Activated B cell treated with CpG ODN at 0.5 μM for 24 hours (primary cell): ENCODE measurements at regions not wholly inside any gene's neighbourhood (a gene's known extent, or its start where the extent isn't known, plus 50 kb on each side); places are given as distances from the start of the nearest gene placed in this dataset.

Source experiments
- ATAC-seq: fragments of 200-7000 bp; cut with Tn5 transposase; one replicate; pipeline ENCODE4 v1.10.0; 2021; ENCODE audit warnings: low read depth, mild to moderate bottlenecking, moderate library complexity
- CTCF ChIA-PET: fragments of 350-600 bp; sonication (Branson Sonifier 250); formaldehyde crosslinking; loops from one replicate; lab custom pipeline; 2021; ENCODE audit warnings: antibody characterized with exemption; lab: Charles Lee
- POLR2A ChIA-PET: fragments of 350-600 bp; sonication (Branson Sonifier 250); formaldehyde crosslinking; loops from one replicate; lab custom pipeline; 2021; ENCODE audit warnings: antibody characterized with exemption; lab: Charles Lee
- DNase-seq: peaks from one replicate; pipeline ENCODE4 v3.0.0; 2022
- H3K27ac Mint-ChIP-seq: one replicate; pipeline ENCODE4 v1.8.0; 2020; ENCODE audit warnings: mixed read lengths
- H3K27me3 Mint-ChIP-seq: one replicate; pipeline ENCODE4 v1.8.0; 2021; ENCODE audit warnings: mixed read lengths
- H3K36me3 Mint-ChIP-seq: one replicate; pipeline ENCODE4 v1.8.0; 2021; ENCODE audit warnings: low read depth, mixed read lengths
- H3K4me1 Mint-ChIP-seq: one replicate; pipeline ENCODE4 v1.8.0; 2021; ENCODE audit warnings: mixed read lengths
- H3K4me3 Mint-ChIP-seq: one replicate; pipeline ENCODE4 v1.8.0; 2020; ENCODE audit warnings: mild to moderate bottlenecking, mixed read lengths
- H3K9me3 Mint-ChIP-seq: one replicate; pipeline ENCODE4 v1.8.0; 2020; ENCODE audit warnings: mixed read lengths
- intact Hi-C: fragments of 100-400 bp; cut with micrococcal nuclease; formaldehyde crosslinking; loops from one replicate; pipeline ENCODE4 v1.15.1; 2024
- TF ChIP-seq, protein P1 (sequence below): fragments of 200-600 bp; IDR thresholded peaks from one replicate; pipeline ENCODE4 v1.8.0; 2022; ENCODE audit warnings: antibody characterized with exemption, mild to moderate bottlenecking

DNA sequence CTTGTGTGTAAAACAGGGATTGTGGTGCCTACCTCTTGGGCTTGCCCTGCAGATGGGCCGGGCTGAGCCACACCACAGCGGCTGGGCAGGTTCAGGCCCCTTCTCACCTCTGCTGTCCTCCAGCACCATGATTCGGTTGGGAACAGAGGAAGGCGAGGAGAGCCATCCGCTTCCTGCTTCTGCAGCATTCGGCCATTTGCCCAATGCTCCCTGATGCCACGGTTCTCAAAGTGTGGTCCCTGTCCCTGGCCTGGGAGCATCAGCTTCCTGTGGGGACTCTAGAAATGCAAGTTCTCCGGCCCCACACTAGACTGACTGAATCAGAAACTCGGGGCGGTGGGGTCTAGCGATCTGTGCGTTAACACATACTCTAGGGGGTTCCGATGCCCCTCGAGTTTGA, 65.1 kb downstream of the RRM2 start:
- ATAC-seq: no peak
- TF ChIP-seq, protein P1, sequence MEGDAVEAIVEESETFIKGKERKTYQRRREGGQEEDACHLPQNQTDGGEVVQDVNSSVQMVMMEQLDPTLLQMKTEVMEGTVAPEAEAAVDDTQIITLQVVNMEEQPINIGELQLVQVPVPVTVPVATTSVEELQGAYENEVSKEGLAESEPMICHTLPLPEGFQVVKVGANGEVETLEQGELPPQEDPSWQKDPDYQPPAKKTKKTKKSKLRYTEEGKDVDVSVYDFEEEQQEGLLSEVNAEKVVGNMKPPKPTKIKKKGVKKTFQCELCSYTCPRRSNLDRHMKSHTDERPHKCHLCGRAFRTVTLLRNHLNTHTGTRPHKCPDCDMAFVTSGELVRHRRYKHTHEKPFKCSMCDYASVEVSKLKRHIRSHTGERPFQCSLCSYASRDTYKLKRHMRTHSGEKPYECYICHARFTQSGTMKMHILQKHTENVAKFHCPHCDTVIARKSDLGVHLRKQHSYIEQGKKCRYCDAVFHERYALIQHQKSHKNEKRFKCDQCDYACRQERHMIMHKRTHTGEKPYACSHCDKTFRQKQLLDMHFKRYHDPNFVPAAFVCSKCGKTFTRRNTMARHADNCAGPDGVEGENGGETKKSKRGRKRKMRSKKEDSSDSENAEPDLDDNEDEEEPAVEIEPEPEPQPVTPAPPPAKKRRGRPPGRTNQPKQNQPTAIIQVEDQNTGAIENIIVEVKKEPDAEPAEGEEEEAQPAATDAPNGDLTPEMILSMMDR: no peak
- Mint-ChIP-seq H3K27me3 (no peaks in the 10 kb centered on the region), H3K4me1 (peaks cover 2% of the 10 kb centered on the region), H3K36me3 (no peaks in the 10 kb centered on the region), H3K9me3 (peaks cover 3% of the 10 kb centered on the region), H3K27ac (no peak overlapping the region), H3K4me3 (no peak overlapping the region)
- ChIA-PET POLR2A (no interaction called here), CTCF (no interaction called here)
- intact Hi-C loops: no loop called here
- DNase-seq: no peak

- Mint-ChIP-seq H3K27ac (no peak overlapping the region), H3K36me3 (no peaks in the 10 kb centered on the region), H3K9me3 (peaks cover 3% of the 10 kb centered on the region), H3K27me3 (no peaks in the 10 kb centered on the region), H3K4me1 (peaks cover 2% of the 10 kb centered on the region), H3K4me3 (no peak overlapping the region)
- intact Hi-C loops: no loop called here
- TF ChIP-seq, protein P1: no peak
- ATAC-seq (no peak), DNase-seq (no peak)
- POLR2A ChIA-PET: no interaction called here
- CTCF ChIA-PET: no interaction called here
These were observed 65.7 kb downstream of the RRM2 start for GRCh38 chr2:10188211-10188610.

GRCh38 chr2:10188729-10189305, 66.3 kb downstream of the RRM2 start:
- TF ChIP-seq, protein P1: no peak
- H3K4me1 Mint-ChIP-seq: peaks cover 2% of the 10 kb centered on the region
- no peak for DNase-seq
- CTCF ChIA-PET: no interaction called here
- no peaks in the 10 kb centered on the region for H3K27me3 Mint-ChIP-seq
- no peak overlapping the region for H3K27ac Mint-ChIP-seq
- intact Hi-C loops: no loop called here
- H3K9me3 Mint-ChIP-seq: peaks cover 3% of the 10 kb centered on the region
- POLR2A ChIA-PET: no interaction called here
- no peak for ATAC-seq
- H3K36me3 Mint-ChIP-seq: no peaks in the 10 kb centered on the region
- no peak overlapping the region for H3K4me3 Mint-ChIP-seq

DNA sequence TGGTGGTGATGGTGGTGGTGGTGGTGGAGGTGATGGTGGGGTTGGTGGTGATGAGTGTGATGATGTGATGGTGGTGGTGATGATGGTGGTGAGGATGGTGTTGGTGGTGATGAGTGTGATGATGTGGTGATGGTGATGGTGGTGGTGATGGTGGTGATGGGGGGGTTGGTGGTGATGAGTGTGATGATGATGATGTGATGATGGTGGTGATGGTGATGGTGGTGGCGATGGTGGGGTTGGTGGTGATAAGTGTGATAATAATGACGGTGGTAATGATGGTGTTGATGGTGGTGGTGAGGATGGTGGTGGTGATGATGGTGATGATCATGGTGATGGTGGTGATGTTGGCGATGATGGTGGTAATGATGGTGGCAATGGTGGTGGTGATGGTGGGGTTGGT, 67.7 kb downstream of the RRM2 start:
- TF ChIP-seq, protein P1: no peak
- Mint-ChIP-seq H3K27me3 (no peaks in the 10 kb centered on the region), H3K36me3 (no peaks in the 10 kb centered on the region), H3K9me3 (peaks cover 3% of the 10 kb centered on the region), H3K27ac (no peak overlapping the region), H3K4me1 (peaks cover 2% of the 10 kb centered on the region), H3K4me3 (no peak overlapping the region)
- CTCF ChIA-PET: no interaction called here
- intact Hi-C loops: no loop called here
- POLR2A ChIA-PET: no interaction called here
- no peak for ATAC-seq
- DNase-seq: no peak

- Mint-ChIP-seq H3K4me3 (no peak overlapping the region), H3K27me3 (no peaks in the 10 kb centered on the region), H3K36me3 (no peaks in the 10 kb centered on the region), H3K4me1 (peaks cover 2% of the 10 kb centered on the region), H3K9me3 (peaks cover 3% of the 10 kb centered on the region), H3K27ac (peak overlapping the region; percentile 21)
- ATAC-seq (no peak), DNase-seq (no peak)
- TF ChIP-seq, protein P1: no peak
- POLR2A ChIA-PET: no interaction called here
- CTCF ChIA-PET: no interaction called here
- intact Hi-C loops: no loop called here
These were observed 68.4 kb downstream of the RRM2 start for GRCh38 chr2:10190737-10191532.
